T-cell (primary cell): ENCODE measurements at regions not wholly inside any gene's neighbourhood (a gene's known extent, or its start where the extent isn't known, plus 50 kb on each side); places are given as distances from the start of the nearest gene placed in this dataset.

ENCODE experiments used
- ATAC-seq, 4 experiments: fragments of 200-7000 bp in 3 of 4; fragments of 150-1000 bp in 1 of 4; cut with Tn5 transposase; replicated peaks in 1 of 4; 1 replicate in 3 of 4; 2 replicates in 1 of 4; pipeline ENCODE4 v1.10.0; 2021; ENCODE audit warnings: moderate library complexity in 3 of 4, mild to moderate bottlenecking in 2 of 4, moderate number of reproducible peaks in 1 of 4
- CTCF ChIA-PET, 2 donors: fragments of 300-600 bp; sonication (Branson Sonifier 250); formaldehyde crosslinking; loops; one replicate each; lab custom pipeline; 2022; ENCODE audit warnings: antibody characterized with exemption in 2 of 2; lab: Charles Lee
- POLR2A ChIA-PET, 2 donors: fragments of 300-600 bp; sonication (Branson Sonifier 250); formaldehyde crosslinking; loops; one replicate each; lab custom pipeline; 2022; ENCODE audit warnings: antibody characterized with exemption in 2 of 2; lab: Charles Lee
- DNase-seq, 35 experiments: peaks; one replicate each; pipeline versions ENCODE4 v3.0.0 to v3.0.0-alpha.2; 2013 to 2023
- H3K27ac ChIP-seq: one replicate; pipeline ENCODE4 v1.5.1; 2013; ENCODE audit warnings: low read length
- H3K27me3 ChIP-seq, 2 experiments: replicated peaks in 1 of 2; 1 replicate in 1 of 2; 2 replicates in 1 of 2; pipeline versions ENCODE4 v1.6.1 to v1.7.0; 2013; ENCODE audit warnings: low read length in 1 of 2, mixed read lengths in 1 of 2; ENCODE audit not compliant: control insufficient read depth in 2 of 2, insufficient read depth in 2 of 2; ENCODE audit errors: extremely low read depth in 1 of 2
- H3K36me3 ChIP-seq, 2 donors: 1 replicate in 1 of 2; 2 replicates in 1 of 2; pipeline versions ENCODE4 v1.6.1 to v1.7.0; 2013; ENCODE audit warnings: low read length in 1 of 2; ENCODE audit not compliant: control insufficient read depth in 2 of 2, insufficient read depth in 1 of 2; ENCODE audit errors: extremely low read depth in 1 of 2
- H3K4me1 ChIP-seq, 2 experiments: 1 replicate in 1 of 2; 2 replicates in 1 of 2; pipeline versions ENCODE4 v1.6.1 to v1.7.0; 2013; ENCODE audit warnings: low read length in 2 of 2, mixed read lengths in 1 of 2; ENCODE audit not compliant: insufficient read depth in 2 of 2, control insufficient read depth in 1 of 2; ENCODE audit errors: extremely low read depth in 1 of 2
- H3K4me3 ChIP-seq, 2 donors: 1 replicate in 1 of 2; 2 replicates in 1 of 2; pipeline versions ENCODE4 v1.5.1 to v1.7.0; 2013; ENCODE audit warnings: mild to moderate bottlenecking in 2 of 2, low read length in 1 of 2, moderate library complexity in 1 of 2; ENCODE audit not compliant: control insufficient read depth in 1 of 2; ENCODE audit errors: extremely low read depth in 1 of 2
- H3K9me3 ChIP-seq: 2 replicates; pipeline ENCODE4 v1.7.0; 2013
- H3K27ac Mint-ChIP-seq, 2 donors: one replicate each; pipeline ENCODE4 v1.8.0; 2020 to 2021; ENCODE audit warnings: mild to moderate bottlenecking in 2 of 2, mixed read lengths in 2 of 2
- H3K27me3 Mint-ChIP-seq, 2 donors: one replicate each; pipeline ENCODE4 v1.8.0; 2021 to 2022; ENCODE audit warnings: mixed read lengths in 2 of 2
- H3K36me3 Mint-ChIP-seq: one replicate; pipeline ENCODE4 v1.8.0; 2021; ENCODE audit warnings: mixed read lengths
- H3K4me1 Mint-ChIP-seq, 3 donors: one replicate each; pipeline ENCODE4 v1.8.0; 2020 to 2022; ENCODE audit warnings: mixed read lengths in 3 of 3, mild to moderate bottlenecking in 1 of 3
- H3K4me3 Mint-ChIP-seq, 3 donors: one replicate each; pipeline ENCODE4 v1.8.0; 2020 to 2022; ENCODE audit warnings: mild to moderate bottlenecking in 3 of 3, mixed read lengths in 3 of 3, moderate library complexity in 3 of 3
- H3K9me3 Mint-ChIP-seq, 3 donors: one replicate each; pipeline ENCODE4 v1.8.0; 2020 to 2022; ENCODE audit warnings: mixed read lengths in 3 of 3
- WGBS: methylation state at CpG from one replicate; pipeline ENCODE4 v1.1.5; 2013; ENCODE audit warnings: missing lambda C conversion rate; ENCODE audit not compliant: insufficient coverage; 5-methylcytosine and 5-hydroxymethylcytosine counted together

- no peaks in the 10 kb centered on the region for H3K9me3 ChIP-seq
- H3K27me3 Mint-ChIP-seq = no peaks in the 10 kb centered on the region
- ChIA-PET CTCF (no interaction called here), POLR2A (no interaction called here)
- no peaks in the 10 kb centered on the region for H3K36me3 Mint-ChIP-seq
- H3K4me1 Mint-ChIP-seq = no peaks in the 10 kb centered on the region
- 61% methylated on average over 2 of the region's 2 CpGs for WGBS
- H3K4me3 ChIP-seq = no peak overlapping the region
- H3K27ac Mint-ChIP-seq = no peak overlapping the region
- DNase-seq (no peak), ATAC-seq (no peak)
- no peaks in the 10 kb centered on the region for H3K36me3 ChIP-seq
- H3K9me3 Mint-ChIP-seq = peaks cover 0 to 10% (median 6%) of the 10 kb centered on the region in 3 donors
- H3K27ac ChIP-seq = no peak overlapping the region
- no peaks in the 10 kb centered on the region for H3K27me3 ChIP-seq
- H3K4me3 Mint-ChIP-seq = no peak overlapping the region
- H3K4me1 ChIP-seq = no peaks in the 10 kb centered on the region
These were observed 379.1 kb downstream of the MEIS1 start for GRCh38 chr2:66813976-66814375.

- Histone ChIP-seq H3K27ac (no peak overlapping the region), H3K4me3 (no peak overlapping the region), H3K27me3 (no peaks in the 10 kb centered on the region), H3K36me3 (no peaks in the 10 kb centered on the region), H3K4me1 (no peaks in the 10 kb centered on the region), H3K9me3 (no peaks in the 10 kb centered on the region)
- DNase-seq (no peak), ATAC-seq (no peak)
- no CpG with 5 or more reads among the region's 1 CpG for WGBS
- CTCF ChIA-PET = no interaction called here
- Mint-ChIP-seq H3K9me3 (peaks cover 0 to 13% (median 6%) of the 10 kb centered on the region in 3 donors), H3K27ac (no peak overlapping the region), H3K27me3 (no peaks in the 10 kb centered on the region), H3K4me3 (no peak overlapping the region), H3K36me3 (no peaks in the 10 kb centered on the region), H3K4me1 (no peaks in the 10 kb centered on the region)
- POLR2A ChIA-PET = no interaction called here
These were observed 380.0 kb downstream of the MEIS1 start for GRCh38 chr2:66814916-66815315.

DNA sequence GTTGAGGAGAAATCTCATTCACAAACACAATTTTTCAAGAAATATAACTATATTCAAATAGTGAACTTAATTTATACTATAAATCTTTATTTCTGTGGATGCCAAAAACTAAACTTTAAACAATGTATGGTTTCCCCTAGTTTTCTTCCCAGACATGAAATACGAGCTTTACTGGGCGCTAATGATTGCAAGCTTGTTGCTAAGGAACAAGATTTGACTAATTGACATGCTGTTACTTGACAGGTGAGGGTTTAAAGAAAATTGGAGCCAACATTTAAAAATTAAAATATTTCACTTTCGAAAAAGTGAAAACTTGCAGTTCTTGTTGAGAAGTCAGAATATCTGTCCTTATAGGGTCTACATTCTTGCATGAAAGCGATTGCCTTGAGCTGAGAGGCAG, 381.0 kb downstream of the MEIS1 start:
- Mint-ChIP-seq H3K4me1 (no peaks in the 10 kb centered on the region), H3K9me3 (peaks cover 0 to 15% (median 8%) of the 10 kb centered on the region in 3 donors), H3K4me3 (no peak overlapping the region), H3K27me3 (no peaks in the 10 kb centered on the region), H3K27ac (no peak overlapping the region), H3K36me3 (no peaks in the 10 kb centered on the region)
- Histone ChIP-seq H3K9me3 (no peaks in the 10 kb centered on the region), H3K4me1 (no peaks in the 10 kb centered on the region), H3K4me3 (no peak overlapping the region), H3K27ac (no peak overlapping the region), H3K36me3 (no peaks in the 10 kb centered on the region), H3K27me3 (no peaks in the 10 kb centered on the region)
- no peak for DNase-seq
- no peak for ATAC-seq
- ChIA-PET CTCF (no interaction called here), POLR2A (no interaction called here)
- no CpG with 5 or more reads among the region's 4 CpGs for WGBS

- ChIA-PET CTCF (no interaction called here), POLR2A (no interaction called here)
- H3K4me3 ChIP-seq = no peak overlapping the region
- Mint-ChIP-seq H3K36me3 (no peaks in the 10 kb centered on the region), H3K27me3 (no peaks in the 10 kb centered on the region), H3K4me3 (no peak overlapping the region), H3K4me1 (no peaks in the 10 kb centered on the region), H3K9me3 (peaks cover 2 to 22% (median 4%) of the 10 kb centered on the region in 3 donors), H3K27ac (no peak overlapping the region)
- no peaks in the 10 kb centered on the region for H3K27me3 ChIP-seq
- H3K27ac ChIP-seq = no peak overlapping the region
- no peaks in the 10 kb centered on the region for H3K9me3 ChIP-seq
- no peaks in the 10 kb centered on the region for H3K4me1 ChIP-seq
- no peak for ATAC-seq
- WGBS = 72% methylated on average over 4 of the region's 4 CpGs
- no peaks in the 10 kb centered on the region for H3K36me3 ChIP-seq
- no peak for DNase-seq
These were observed 386.2 kb downstream of the MEIS1 start for GRCh38 chr2:66821168-66821567.

DNA sequence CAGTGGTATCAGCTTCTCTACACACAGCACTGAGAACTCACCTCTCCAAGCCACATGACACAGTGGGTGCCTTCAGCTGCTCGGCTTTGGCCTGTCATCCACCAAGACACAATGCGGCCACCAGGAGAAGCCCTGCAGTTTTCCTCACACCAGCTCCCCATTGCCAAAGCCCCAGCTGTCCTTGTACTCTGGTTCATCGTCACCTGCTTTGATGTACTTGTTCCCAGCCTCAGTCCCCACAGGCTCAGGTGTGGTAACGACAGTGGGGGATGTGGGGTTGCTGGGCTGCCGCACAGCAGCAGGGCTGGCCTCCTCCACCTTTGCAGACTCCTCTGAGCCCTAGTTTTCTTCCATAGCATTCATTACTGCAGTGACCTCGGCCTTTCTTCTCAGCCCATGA, 387.3 kb downstream of the MEIS1 start:
- Mint-ChIP-seq H3K4me1 (no peaks in the 10 kb centered on the region), H3K36me3 (no peaks in the 10 kb centered on the region), H3K9me3 (peaks cover 2 to 22% (median 4%) of the 10 kb centered on the region in 3 donors), H3K4me3 (no peak overlapping the region), H3K27ac (no peak overlapping the region), H3K27me3 (no peaks in the 10 kb centered on the region)
- ATAC-seq = no peak
- ChIA-PET POLR2A (no interaction called here), CTCF (no interaction called here)
- Histone ChIP-seq H3K36me3 (no peaks in the 10 kb centered on the region), H3K27me3 (no peaks in the 10 kb centered on the region), H3K9me3 (no peaks in the 10 kb centered on the region), H3K4me1 (no peaks in the 10 kb centered on the region), H3K4me3 (no peak overlapping the region), H3K27ac (no peak overlapping the region)
- no peak for DNase-seq
- 86% methylated on average over 5 of the region's 6 CpGs for WGBS

- ATAC-seq = no peak
- H3K27ac ChIP-seq = no peak overlapping the region
- no peaks in the 10 kb centered on the region for H3K36me3 ChIP-seq
- H3K4me3 ChIP-seq = no peak overlapping the region
- Mint-ChIP-seq H3K27ac (no peak overlapping the region), H3K36me3 (no peaks in the 10 kb centered on the region), H3K27me3 (no peaks in the 10 kb centered on the region), H3K4me3 (no peak overlapping the region), H3K4me1 (no peaks in the 10 kb centered on the region), H3K9me3 (peaks cover 1 to 14% (median 4%) of the 10 kb centered on the region in 3 donors)
- ChIA-PET POLR2A (no interaction called here), CTCF (no interaction called here)
- DNase-seq = no peak
- H3K4me1 ChIP-seq = no peaks in the 10 kb centered on the region
- no peaks in the 10 kb centered on the region for H3K27me3 ChIP-seq
- 90% methylated on average over 2 of the region's 3 CpGs for WGBS
- no peaks in the 10 kb centered on the region for H3K9me3 ChIP-seq
These were observed 390.0 kb downstream of the MEIS1 start for GRCh38 chr2:66824926-66825325.

- CTCF ChIA-PET = no interaction called here
- H3K36me3 Mint-ChIP-seq = no peaks in the 10 kb centered on the region
- Histone ChIP-seq H3K9me3 (no peaks in the 10 kb centered on the region), H3K27ac (no peak overlapping the region), H3K27me3 (no peaks in the 10 kb centered on the region), H3K36me3 (no peaks in the 10 kb centered on the region), H3K4me3 (no peak overlapping the region), H3K4me1 (no peaks in the 10 kb centered on the region)
- POLR2A ChIA-PET = no interaction called here
- no peaks in the 10 kb centered on the region for H3K27me3 Mint-ChIP-seq
- 63% methylated on average over 4 of the region's 4 CpGs for WGBS
- no peak for DNase-seq
- no peak overlapping the region for H3K4me3 Mint-ChIP-seq
- no peak overlapping the region for H3K27ac Mint-ChIP-seq
- H3K4me1 Mint-ChIP-seq = no peaks in the 10 kb centered on the region
- peaks cover 0 to 11% (median 7%) of the 10 kb centered on the region in 3 donors for H3K9me3 Mint-ChIP-seq
- no peak for ATAC-seq
These were observed 392.9 kb downstream of the MEIS1 start for GRCh38 chr2:66827851-66828250.
